ENCODE measurements at regions not wholly inside any gene's neighbourhood (a gene's known extent, or its start where the extent isn't known, plus 50 kb on each side); places are given as distances from the start of the nearest gene placed in this dataset.

- TF ChIP-seq CTCF (conservative IDR thresholded peaks at IDR 0.05 in 1 of 2, IDR thresholded peaks at IDR 0.05 in 1 of 2; ENCODE audit: low read depth in 1 of 2, low read length in 2 of 2) (no peak), EZH2 (IDR thresholded peaks at IDR 0.05; ENCODE audit: low read length, missing control alignments) (no peak)
Measured at GRCh38 chr5:162719720-162720119, 652.1 kb downstream of the GABRG2 start.
